OCI-LY7 (cell line): ENCODE measurements at regions not wholly inside any gene's neighbourhood (a gene's known extent, or its start where the extent isn't known, plus 50 kb on each side); places are given as distances from the start of the nearest gene placed in this dataset.

ENCODE experiments used
- BruUV-seq: library from RNA; stranded (reverse); fragments of 400-500 nt; replicated peaks from 2 replicates; lab custom pipeline; 2021; lab: Mats Ljungman, UMichigan
- CTCF ChIA-PET: fragments of 300-600 bp; sonication (Branson Sonifier 250); formaldehyde crosslinking; loops from one replicate; lab custom pipeline; 2022; ENCODE audit warnings: antibody characterized with exemption; ENCODE audit not compliant: unreplicated experiment; lab: Charles Lee
- POLR2A ChIA-PET: fragments of 300-600 bp; sonication (Branson Sonifier 250); formaldehyde crosslinking; loops from one replicate; lab custom pipeline; 2022; ENCODE audit warnings: antibody characterized with exemption; lab: Charles Lee
- DNase-seq: peaks from one replicate; pipeline ENCODE4 v3.0.0-alpha.2; 2015; ENCODE audit warnings: low spot score
- H2AFZ ChIP-seq: fragments of 200-600 bp; sonication (generic), shearing (Covaris generic); 2 replicates; pipeline ENCODE4 v1.6.1; 2014; ENCODE audit warnings: mild to moderate bottlenecking, antibody characterized with exemption, low read length, moderate library complexity
- H3K27ac ChIP-seq: fragments of 200-600 bp; sonication (generic); 2 replicates; pipeline ENCODE4 v1.5.1; 2014; ENCODE audit warnings: mixed run types, low read depth, mild to moderate bottlenecking, moderate library complexity, low read length, inconsistent platforms; ENCODE audit not compliant: poor library complexity, severe bottlenecking
- H3K36me3 ChIP-seq: fragments of 200-600 bp; sonication (generic); 2 replicates; pipeline ENCODE4 v1.6.1; 2014; ENCODE audit warnings: mild to moderate bottlenecking, antibody characterized with exemption, low read length, moderate library complexity, mixed read lengths; ENCODE audit not compliant: insufficient read depth
- H3K4me1 ChIP-seq: fragments of 200-600 bp; sonication (generic); 2 replicates; pipeline ENCODE4 v1.5.1; 2014; ENCODE audit warnings: mild to moderate bottlenecking, low read length; ENCODE audit not compliant: insufficient read depth, poor library complexity, severe bottlenecking
- H3K4me2 ChIP-seq: fragments of 200-600 bp; sonication (generic); 2 replicates; pipeline ENCODE4 v1.6.1; 2014; ENCODE audit warnings: mild to moderate bottlenecking, low read length
- H3K4me3 ChIP-seq: fragments of 200-600 bp; sonication (generic); 2 replicates; pipeline ENCODE4 v1.5.1; 2014; ENCODE audit warnings: mild to moderate bottlenecking, low read depth, low read length; ENCODE audit not compliant: poor library complexity, severe bottlenecking
- H3K79me2 ChIP-seq: fragments of 200-600 bp; sonication (generic); 2 replicates; pipeline ENCODE4 v1.6.1; 2016; ENCODE audit warnings: low read depth, mild to moderate bottlenecking, low read length, moderate library complexity, mixed read lengths; ENCODE audit not compliant: insufficient read depth
- H3K9me2 ChIP-seq: fragments of 200-600 bp; sonication (generic); 2 replicates; pipeline ENCODE4 v1.6.1; 2016; ENCODE audit warnings: mild to moderate bottlenecking, low read length, mixed read lengths; ENCODE audit not compliant: insufficient read depth
- H3K9me3 ChIP-seq: fragments of 200-600 bp; sonication (generic); 2 replicates; pipeline ENCODE4 v1.6.1; 2014; ENCODE audit warnings: mild to moderate bottlenecking, mixed run types, low read length, mixed read lengths
- H4K20me1 ChIP-seq: fragments of 200-600 bp; sonication (generic); 2 replicates; pipeline ENCODE4 v1.6.1; 2014; ENCODE audit warnings: mild to moderate bottlenecking, antibody characterized with exemption, low read length, moderate library complexity, mixed read lengths; ENCODE audit not compliant: insufficient read depth
- CTCF ChIP-seq: fragments of 200-600 bp; sonication (generic); conservative IDR thresholded peaks from 2 replicates; pipeline ENCODE4 v1.5.1; 2014; ENCODE audit warnings: mild to moderate bottlenecking, antibody characterized with exemption, low read length, moderate library complexity, mixed read lengths
- EZH2phosphoT487 ChIP-seq: fragments of 200-600 bp; sonication (generic); IDR thresholded peaks from 2 replicates; pipeline ENCODE4 v1.6.1; 2018; ENCODE audit warnings: low read depth, borderline replicate concordance, mild to moderate bottlenecking, mixed run types, antibody characterized with exemption, low read length, moderate library complexity, mixed read lengths
- intact Hi-C: fragments of 100-400 bp; cut with micrococcal nuclease; formaldehyde crosslinking; loops from one replicate; pipeline ENCODE4 v1.10.0; 2022; ENCODE audit not compliant: unreplicated experiment

GRCh38 chr17:72338304-72338703, 217.5 kb downstream of the SOX9 start:
- intact Hi-C loops = no loop called here
- POLR2A ChIA-PET = no interaction called here
- Histone ChIP-seq H4K20me1 (no peaks in the 10 kb centered on the region), H3K36me3 (no peaks in the 10 kb centered on the region), H3K4me2 (no peak overlapping the region), H3K4me1 (no peaks in the 10 kb centered on the region), H2AFZ (no peak overlapping the region), H3K9me3 (no peaks in the 10 kb centered on the region), H3K79me2 (no peaks in the 10 kb centered on the region), H3K4me3 (no peak overlapping the region), H3K27ac (no peak overlapping the region), H3K9me2 (no peaks in the 10 kb centered on the region)
- CTCF ChIA-PET = no interaction called here
- no TSS peak for BruUV-seq
- DNase-seq = no peak
- TF ChIP-seq CTCF (no peak), EZH2phosphoT487 (no peak)

- Histone ChIP-seq H3K36me3 (no peaks in the 10 kb centered on the region), H4K20me1 (no peaks in the 10 kb centered on the region), H3K4me1 (no peaks in the 10 kb centered on the region), H3K4me2 (no peak overlapping the region), H3K9me2 (no peaks in the 10 kb centered on the region), H3K27ac (no peak overlapping the region), H3K9me3 (no peaks in the 10 kb centered on the region), H2AFZ (no peak overlapping the region), H3K79me2 (no peaks in the 10 kb centered on the region), H3K4me3 (no peak overlapping the region)
- no peak for DNase-seq
- ChIA-PET CTCF (no interaction called here), POLR2A (interaction anchor here (0.5 kb wide), 1 partner anchor 8 kb away, joined by 5 read pairs; no protein-coding TSS in a partner anchor)
- TF ChIP-seq EZH2phosphoT487 = no peak
- TF ChIP-seq CTCF = no peak
- intact Hi-C loops = no loop called here
- BruUV-seq = no TSS peak
These were observed 218.3 kb downstream of the SOX9 start for GRCh38 chr17:72338847-72339790.

- POLR2A ChIA-PET = interaction anchor here (0.7 kb wide), 1 partner anchor 12 kb away, joined by 3 read pairs; no protein-coding TSS in a partner anchor
- TF ChIP-seq CTCF (no peak), EZH2phosphoT487 (no peak)
- BruUV-seq = no TSS peak
- Histone ChIP-seq H3K4me1 (no peaks in the 10 kb centered on the region), H3K9me3 (no peaks in the 10 kb centered on the region), H3K27ac (no peak overlapping the region), H3K9me2 (no peaks in the 10 kb centered on the region), H2AFZ (no peak overlapping the region), H4K20me1 (no peaks in the 10 kb centered on the region), H3K79me2 (no peaks in the 10 kb centered on the region), H3K4me3 (no peak overlapping the region), H3K36me3 (no peaks in the 10 kb centered on the region), H3K4me2 (no peak overlapping the region)
- intact Hi-C loops = no loop called here
- no peak for DNase-seq
- CTCF ChIA-PET = no interaction called here
These were observed 220.0 kb downstream of the SOX9 start for GRCh38 chr17:72340836-72341235.
